ENCODE measurements at regions not wholly inside any gene's neighbourhood (a gene's known extent, or its start where the extent isn't known, plus 50 kb on each side); places are given as distances from the start of the nearest gene placed in this dataset.

DNA sequence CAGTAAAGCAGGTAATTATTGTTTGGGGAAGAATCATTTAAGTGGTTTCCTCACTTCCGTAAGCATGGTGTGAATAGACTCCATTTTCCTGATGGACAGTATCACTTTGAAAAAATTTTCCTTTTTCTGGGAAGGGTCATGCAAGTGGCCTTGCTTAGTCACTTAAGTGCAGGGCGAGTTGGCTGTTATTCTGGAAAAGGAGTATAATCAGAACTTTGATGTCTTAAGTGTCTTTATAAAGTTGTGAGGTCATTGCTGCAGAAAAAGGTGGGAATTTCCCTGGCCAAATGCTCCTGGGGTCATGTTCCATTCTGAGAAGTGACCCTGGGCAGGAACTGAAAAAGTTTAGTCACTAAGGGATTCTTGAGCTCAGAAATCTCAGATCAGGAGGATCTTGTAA lies 146.1 kb upstream of the OTUD4 start:
- no peak overlapping the region for H3K27ac ChIP-seq (ENCODE audit: insufficient read depth, low read depth, low read length)
- H3K9me3 ChIP-seq (replicated peaks; ENCODE audit: control insufficient read depth, insufficient read depth, low read length), result no peaks in the 10 kb centered on the region
- POLR2A ChIA-PET, result no interaction called here
- no peak overlapping the region for H3K9ac ChIP-seq (replicated peaks; ENCODE audit: extremely low read depth, insufficient read depth, low read length)
- BruUV-seq (replicated peaks), result no TSS peak
- dilution Hi-C loops (cut with MboI; ENCODE audit: extremely low pct_ligation_motif_present, low sequenced_read_pairs) (no loop called here), intact Hi-C loops (cut with micrococcal nuclease) (no loop called here)
- no peaks in the 10 kb centered on the region for H4K20me1 ChIP-seq (replicated peaks; ENCODE audit: control insufficient read depth, extremely low read depth, insufficient read depth, low read length)
- peaks cover 5 to 7% of the 10 kb centered on the region in 2 experiments for H3K27me3 ChIP-seq (ENCODE audit: control insufficient read depth in 2 of 2, insufficient read depth in 2 of 2, low read length in 2 of 2)
- H2AFZ ChIP-seq (ENCODE audit: low read depth, low read length), result no peak overlapping the region
- FAIRE-seq (no peak), DNase-seq (ENCODE audit: low read depth, low spot score) (no peak)
- no peak overlapping the region for H3K4me2 ChIP-seq (ENCODE audit: insufficient read depth, low read length)
- H3K36me3 ChIP-seq (ENCODE audit: control insufficient read depth in 2 of 2, extremely low read depth in 1 of 2, insufficient read depth in 2 of 2, low read length in 2 of 2), result no peaks in the 10 kb centered on the region
- H3K9me1 ChIP-seq (replicated peaks; ENCODE audit: control insufficient read depth, extremely low read depth, insufficient read depth, low read length), result no peaks in the 10 kb centered on the region
- H3K4me1 ChIP-seq (ENCODE audit: control insufficient read depth, extremely low read depth, insufficient read depth, low read length), result no peaks in the 10 kb centered on the region
- no peak for TF ChIP-seq MYC (IDR thresholded peaks at IDR 0.05; ENCODE audit: low read depth, low read length)
- no peak for TF ChIP-seq JUN (IDR thresholded peaks at IDR 0.05; ENCODE audit: borderline replicate concordance, insufficient read depth, insufficient read length, low read depth)
- TF ChIP-seq MAX (IDR thresholded peaks at IDR 0.05; ENCODE audit: insufficient read depth, insufficient read length), result no peak
- no peak for TF ChIP-seq FOS (IDR thresholded peaks at IDR 0.05; ENCODE audit: borderline replicate concordance, insufficient read depth, low read length)
- no peak for TF ChIP-seq GATA2 (IDR thresholded peaks at IDR 0.05; ENCODE audit: insufficient read depth, insufficient read length, low read depth, low read length)
- TF ChIP-seq, protein P1, sequence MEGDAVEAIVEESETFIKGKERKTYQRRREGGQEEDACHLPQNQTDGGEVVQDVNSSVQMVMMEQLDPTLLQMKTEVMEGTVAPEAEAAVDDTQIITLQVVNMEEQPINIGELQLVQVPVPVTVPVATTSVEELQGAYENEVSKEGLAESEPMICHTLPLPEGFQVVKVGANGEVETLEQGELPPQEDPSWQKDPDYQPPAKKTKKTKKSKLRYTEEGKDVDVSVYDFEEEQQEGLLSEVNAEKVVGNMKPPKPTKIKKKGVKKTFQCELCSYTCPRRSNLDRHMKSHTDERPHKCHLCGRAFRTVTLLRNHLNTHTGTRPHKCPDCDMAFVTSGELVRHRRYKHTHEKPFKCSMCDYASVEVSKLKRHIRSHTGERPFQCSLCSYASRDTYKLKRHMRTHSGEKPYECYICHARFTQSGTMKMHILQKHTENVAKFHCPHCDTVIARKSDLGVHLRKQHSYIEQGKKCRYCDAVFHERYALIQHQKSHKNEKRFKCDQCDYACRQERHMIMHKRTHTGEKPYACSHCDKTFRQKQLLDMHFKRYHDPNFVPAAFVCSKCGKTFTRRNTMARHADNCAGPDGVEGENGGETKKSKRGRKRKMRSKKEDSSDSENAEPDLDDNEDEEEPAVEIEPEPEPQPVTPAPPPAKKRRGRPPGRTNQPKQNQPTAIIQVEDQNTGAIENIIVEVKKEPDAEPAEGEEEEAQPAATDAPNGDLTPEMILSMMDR (IDR thresholded peaks at IDR 0.05; ENCODE audit: extremely low read depth in 1 of 2, insufficient read depth in 1 of 2, low read depth in 1 of 2, low read length in 2 of 2), result no peak
- no peak for TF ChIP-seq POLR2A (IDR thresholded peaks at IDR 0.05; ENCODE audit: low read depth, low read length)
- no peak for TF ChIP-seq POLR2AphosphoS5 (IDR thresholded peaks at IDR 0.05; ENCODE audit: insufficient read depth, low read depth, low read length)
- TF ChIP-seq EZH2 (IDR thresholded peaks at IDR 0.05; ENCODE audit: borderline replicate concordance, low read depth, low read length, severe bottlenecking), result no peak
- H3K4me3 ChIP-seq (replicated peaks in 1 of 3; ENCODE audit: insufficient read depth in 1 of 3, low read depth in 1 of 3, low read length in 3 of 3), result no peak overlapping the region
- no peaks in the 10 kb centered on the region for H3K79me2 ChIP-seq (ENCODE audit: control insufficient read depth, insufficient read depth, low read length)
- CTCF ChIA-PET, result interaction anchor here (1.0 kb wide), 1 partner anchor 9 kb away, joined by 3 read pairs; no protein-coding TSS in a partner anchor

Measured in endothelial cell of umbilical vein (primary cell).